H1 (cell line): ENCODE measurements at regions not wholly inside any gene's neighbourhood (a gene's known extent, or its start where the extent isn't known, plus 50 kb on each side); places are given as distances from the start of the nearest gene placed in this dataset.

Source experiments
- CTCF ChIA-PET: fragments of 300-600 bp; sonication (Branson Sonifier 250); formaldehyde crosslinking; loops from one replicate; lab custom pipeline; 2021; ENCODE audit not compliant: partially characterized antibody; lab: Charles Lee
- POLR2A ChIA-PET: fragments of 300-600 bp; sonication (Branson Sonifier 250); formaldehyde crosslinking; loops from one replicate; lab custom pipeline; 2021; ENCODE audit warnings: inconsistent platforms; ENCODE audit not compliant: partially characterized antibody; lab: Charles Lee
- DNase-seq, 2 experiments: peaks; one replicate each; pipeline versions ENCODE4 v3.0.0 to v3.0.0-alpha.2; 2010 to 2022; ENCODE audit warnings: low spot score in 2 of 2, low read depth in 1 of 2, mixed read lengths in 1 of 2
- FAIRE-seq: peaks from 2 replicates; lab custom pipeline; 2011; peaks lifted over from hg19 to GRCh38; lab: Jason Lieb, UNC
- H2AFZ ChIP-seq: 2 replicates; pipeline ENCODE4 v1.8.1; 2012; ENCODE audit warnings: low read length, inconsistent platforms
- H2AK5ac ChIP-seq: 2 replicates; pipeline ENCODE4 v1.6.1; 2013; ENCODE audit warnings: low read depth, low read length
- H2BK120ac ChIP-seq: replicated peaks from 2 replicates; pipeline ENCODE3; 2013; ENCODE audit warnings: low read depth, low read length, inconsistent platforms
- H2BK12ac ChIP-seq: 2 replicates; pipeline ENCODE4 v1.6.1; 2013; ENCODE audit warnings: low read depth, low read length
- H2BK15ac ChIP-seq: 2 replicates; pipeline ENCODE4 v1.6.1; 2013; ENCODE audit warnings: low read length
- H2BK20ac ChIP-seq: 2 replicates; pipeline ENCODE4 v1.6.1; 2013; ENCODE audit warnings: low read length
- H2BK5ac ChIP-seq: 2 replicates; pipeline ENCODE4 v1.6.1; 2013; ENCODE audit warnings: low read depth, low read length
- H3K14ac ChIP-seq: 2 replicates; pipeline ENCODE4 v1.6.1; 2013; ENCODE audit warnings: inconsistent platforms; ENCODE audit not compliant: insufficient read length
- H3K18ac ChIP-seq: 2 replicates; pipeline ENCODE4 v1.6.1; 2013; ENCODE audit warnings: low read length; ENCODE audit errors: extremely low read depth
- H3K23ac ChIP-seq: 2 replicates; pipeline ENCODE4 v1.6.1; 2013; ENCODE audit warnings: inconsistent platforms; ENCODE audit not compliant: insufficient read length
- H3K23me2 ChIP-seq: 2 replicates; pipeline ENCODE4 v1.6.1; 2013; ENCODE audit warnings: low read depth, low read length
- H3K27ac ChIP-seq: 2 replicates; pipeline ENCODE4 v1.6.1; 2011; ENCODE audit warnings: low read depth, low read length, inconsistent platforms
- H3K27me3 ChIP-seq, 4 experiments: replicated peaks in 1 of 4; 1 replicate in 1 of 4; 2 replicates in 3 of 4; pipeline versions ENCODE4 v1.6.1 to v1.8.1; 2011 to 2013; ENCODE audit warnings: low read length in 3 of 4, mild to moderate bottlenecking in 3 of 4, inconsistent platforms in 2 of 4, mixed read lengths in 2 of 4, moderate library complexity in 1 of 4; ENCODE audit not compliant: control insufficient read depth in 3 of 4, insufficient read depth in 3 of 4; ENCODE audit errors: extremely low read depth in 1 of 4
- H3K36me3 ChIP-seq, 4 experiments: 2 replicates each; pipeline versions ENCODE4 v1.6.1 to v1.8.1; 2011 to 2013; ENCODE audit warnings: mild to moderate bottlenecking in 4 of 4, low read length in 3 of 4, moderate library complexity in 2 of 4, control low read depth in 1 of 4, inconsistent platforms in 1 of 4; ENCODE audit not compliant: insufficient read depth in 4 of 4, control insufficient read depth in 2 of 4
- H3K4ac ChIP-seq: replicated peaks from 2 replicates; pipeline ENCODE3; 2013; ENCODE audit warnings: low read length, low read depth, mixed read lengths, inconsistent platforms; ENCODE audit not compliant: insufficient read length
- H3K4me1 ChIP-seq, 4 experiments: replicated peaks in 1 of 4; 1 replicate in 1 of 4; 2 replicates in 3 of 4; pipeline versions ENCODE4 v1.6.1 to v1.8.1; 2011 to 2013; ENCODE audit warnings: low read length in 3 of 4, inconsistent platforms in 2 of 4, mixed read lengths in 1 of 4; ENCODE audit not compliant: insufficient read depth in 4 of 4, control insufficient read depth in 3 of 4
- H3K4me2 ChIP-seq, 2 experiments: 2 replicates each; pipeline versions ENCODE4 v1.6.1 to v1.8.1; 2011 to 2013; ENCODE audit warnings: low read depth in 2 of 2, low read length in 2 of 2, control low read depth in 1 of 2, inconsistent platforms in 1 of 2, mild to moderate bottlenecking in 1 of 2; ENCODE audit not compliant: insufficient read depth in 1 of 2
- H3K4me3 ChIP-seq, 4 experiments: fragments of 200-600, 300-600 bp in 1 of 4; sonication (generic), shearing (Covaris generic), sonication (Bioruptor Twin) in 1 of 4; 2 replicates each; pipeline versions ENCODE4 v1.5.1 to v1.8.1; 2011 to 2016; ENCODE audit warnings: low read length in 4 of 4, low read depth in 3 of 4, control low read depth in 2 of 4, inconsistent platforms in 2 of 4, mild to moderate bottlenecking in 2 of 4, mixed read lengths in 1 of 4, moderate library complexity in 1 of 4; ENCODE audit not compliant: insufficient read depth in 2 of 4; ENCODE audit errors: extremely low read depth in 1 of 4
- H3K56ac ChIP-seq: replicated peaks from 2 replicates; pipeline ENCODE3; 2013; ENCODE audit warnings: low read depth, mild to moderate bottlenecking, mixed read lengths, low read length, inconsistent platforms; ENCODE audit not compliant: insufficient read length
- H3K79me1 ChIP-seq: 2 replicates; pipeline ENCODE4 v1.6.1; 2013; ENCODE audit warnings: low read depth, low read length, control low read depth
- H3K79me2 ChIP-seq, 2 experiments: 2 replicates each; pipeline versions ENCODE4 v1.6.1 to v1.8.1; 2012 to 2013; ENCODE audit warnings: low read length in 2 of 2, mild to moderate bottlenecking in 2 of 2, inconsistent platforms in 1 of 2; ENCODE audit not compliant: insufficient read depth in 2 of 2, control insufficient read depth in 1 of 2
- H3K9ac ChIP-seq, 4 experiments: replicated peaks in 1 of 4; 1 replicate in 1 of 4; 2 replicates in 3 of 4; pipeline versions ENCODE4 v1.6.1 to v1.8.1; 2011 to 2013; ENCODE audit warnings: low read depth in 3 of 4, low read length in 3 of 4, control low read depth in 2 of 4, mild to moderate bottlenecking in 2 of 4, moderate library complexity in 2 of 4, inconsistent platforms in 1 of 4; ENCODE audit errors: extremely low read depth in 1 of 4
- H3K9me3 ChIP-seq, 2 experiments: 2 replicates each; pipeline versions ENCODE4 v1.6.1 to v1.8.1; 2012 to 2013; ENCODE audit warnings: mild to moderate bottlenecking in 2 of 2, moderate library complexity in 2 of 2, control low read depth in 1 of 2, inconsistent platforms in 1 of 2, low read depth in 1 of 2, low read length in 1 of 2, mixed read lengths in 1 of 2; ENCODE audit not compliant: insufficient read depth in 2 of 2
- H4K20me1 ChIP-seq, 2 experiments: replicated peaks in 1 of 2; 2 replicates each; pipeline versions ENCODE3 to v1.8.1; 2011 to 2013; ENCODE audit warnings: inconsistent platforms in 2 of 2, low read length in 2 of 2, mild to moderate bottlenecking in 1 of 2; ENCODE audit not compliant: insufficient read depth in 2 of 2, control insufficient read depth in 1 of 2
- H4K5ac ChIP-seq: 2 replicates; pipeline ENCODE4 v1.6.1; 2013; ENCODE audit warnings: low read length, low read depth, mixed read lengths, inconsistent platforms; ENCODE audit not compliant: insufficient read length
- H4K8ac ChIP-seq: 2 replicates; pipeline ENCODE4 v1.8.0; 2013; ENCODE audit warnings: mild to moderate bottlenecking, moderate library complexity, low read length, inconsistent platforms; ENCODE audit not compliant: insufficient read depth; ENCODE audit errors: extremely low read depth
- H4K91ac ChIP-seq: replicated peaks from 2 replicates; pipeline ENCODE3; 2013; ENCODE audit warnings: low read length, mixed read lengths, inconsistent platforms; ENCODE audit not compliant: insufficient read length
- E2F6 ChIP-seq: IDR thresholded peaks from 2 replicates; pipeline ENCODE4 v1.6.1; 2012; ENCODE audit warnings: inconsistent platforms
- EGR1 ChIP-seq: IDR thresholded peaks from 2 replicates; pipeline ENCODE4 v1.6.1; 2011; ENCODE audit warnings: low read depth, low read length, borderline replicate concordance
- RBBP5 ChIP-seq: IDR thresholded peaks from 2 replicates; pipeline ENCODE4 v1.7.1; 2012; ENCODE audit warnings: low read depth, mild to moderate bottlenecking, inconsistent platforms, low read length, moderate library complexity, borderline replicate concordance
- WGBS, 2 experiments: shearing (Covaris generic) in 1 of 2; methylation state at CpG; one replicate each; pipeline versions ENCODE4 v1.1.6 to v1.1.7; 2013 to 2015; ENCODE audit warnings: low lambda C conversion rate in 2 of 2, mixed read lengths in 2 of 2, inconsistent platforms in 1 of 2, low coverage in 1 of 2, missing lambda C conversion rate in 1 of 2; ENCODE audit not compliant: insufficient replicate concordance in 2 of 2, insufficient coverage in 1 of 2, insufficient read length in 1 of 2; ENCODE audit errors: extremely low coverage in 1 of 2, missing lambda C conversion rate in 1 of 2; 5-methylcytosine and 5-hydroxymethylcytosine counted together

- Histone ChIP-seq H3K79me1 (no peaks in the 10 kb centered on the region), H3K4ac (no peak overlapping the region), H3K4me1 (no peaks in the 10 kb centered on the region), H3K23me2 (no peaks in the 10 kb centered on the region; the same call in 1 of the 2 replicates), H4K20me1 (no peaks in the 10 kb centered on the region), H4K91ac (no peak overlapping the region), H2BK20ac (no peak overlapping the region), H2BK15ac (no peak overlapping the region), H3K79me2 (no peaks in the 10 kb centered on the region), H2BK12ac (no peak overlapping the region), H3K4me3 (no peak overlapping the region), H3K4me2 (no peak overlapping the region), H3K36me3 (no peaks in the 10 kb centered on the region), H2AFZ (no peak overlapping the region), H2AK5ac (no peak overlapping the region), H2BK120ac (no peak overlapping the region), H3K9me3 (no peaks in the 10 kb centered on the region), H3K18ac (no peak overlapping the region), H3K23ac (no peak overlapping the region), H4K5ac (no peak overlapping the region), H3K56ac (no peak overlapping the region), H2BK5ac (no peak overlapping the region), H3K14ac (no peak overlapping the region), H3K27me3 (no peaks in the 10 kb centered on the region), H4K8ac (no peak overlapping the region), H3K9ac (no peak overlapping the region), H3K27ac (no peak overlapping the region)
- WGBS, 2 experiments: 90% methylated on average over 4 of the region's 4 CpGs; no CpG with 5 or more reads in 1 of the 2 experiments
- DNase-seq (no peak), FAIRE-seq (no peak)
- ChIA-PET CTCF (no interaction called here), POLR2A (no interaction called here)
- TF ChIP-seq EGR1 (no peak), RBBP5 (no peak), E2F6 (no peak)
Measured at GRCh38 chr2:83217854-83218253, 1241.2 kb downstream of the SUCLG1 start.
